GM23248 (cell line): ENCODE measurements at regions not wholly inside any gene's neighbourhood (a gene's known extent, or its start where the extent isn't known, plus 50 kb on each side); places are given as distances from the start of the nearest gene placed in this dataset.

Experiments
- DNase-seq: peaks from one replicate; pipeline ENCODE4 v3.0.0-alpha.2; 2015
- H2AFZ ChIP-seq: fragments of 200-600 bp; sonication (generic); 2 replicates; pipeline ENCODE4 v1.6.1; 2016; ENCODE audit warnings: antibody characterized with exemption
- H3F3A ChIP-seq: fragments of 200-600 bp; sonication (generic); 2 replicates; pipeline ENCODE4 v1.6.1; 2016; ENCODE audit warnings: mild to moderate bottlenecking, antibody characterized with exemption, mixed run types; ENCODE audit not compliant: insufficient read depth
- H3K27ac ChIP-seq: fragments of 200-600 bp; sonication (generic); 2 replicates; pipeline ENCODE4 v1.5.1; 2016; ENCODE audit warnings: mild to moderate bottlenecking
- H3K27me3 ChIP-seq: fragments of 200-600 bp; sonication (generic); replicated peaks from 2 replicates; pipeline ENCODE4 v1.6.1; 2016; ENCODE audit warnings: mild to moderate bottlenecking; ENCODE audit not compliant: insufficient read depth
- H3K36me3 ChIP-seq: fragments of 200-600 bp; sonication (generic); 2 replicates; pipeline ENCODE4 v1.6.1; 2016; ENCODE audit warnings: low read depth, mild to moderate bottlenecking
- H3K4me1 ChIP-seq: fragments of 200-600 bp; sonication (generic); 2 replicates; pipeline ENCODE4 v1.6.1; 2016; ENCODE audit warnings: mild to moderate bottlenecking; ENCODE audit not compliant: insufficient read depth
- H3K4me2 ChIP-seq: fragments of 200-600 bp; sonication (generic); one replicate; pipeline ENCODE4 v1.6.1; 2016; ENCODE audit warnings: mild to moderate bottlenecking; ENCODE audit not compliant: unreplicated experiment
- H3K4me3 ChIP-seq: fragments of 200-600 bp; sonication (generic); 2 replicates; pipeline ENCODE4 v1.5.1; 2016; ENCODE audit warnings: mild to moderate bottlenecking
- H3K79me2 ChIP-seq: fragments of 200-600 bp; sonication (generic); 2 replicates; pipeline ENCODE4 v1.6.1; 2016; ENCODE audit warnings: mild to moderate bottlenecking; ENCODE audit not compliant: insufficient read depth
- H3K9ac ChIP-seq: fragments of 200-600 bp; sonication (generic); 2 replicates; pipeline ENCODE4 v1.6.1; 2016; ENCODE audit warnings: mild to moderate bottlenecking
- H3K9me2 ChIP-seq: fragments of 200-600 bp; sonication (generic); 2 replicates; pipeline ENCODE4 v1.6.1; 2016; ENCODE audit warnings: mixed run types, mild to moderate bottlenecking, moderate library complexity; ENCODE audit not compliant: insufficient read depth
- H3K9me3 ChIP-seq: fragments of 200-600 bp; sonication (generic); one replicate; pipeline ENCODE4 v1.6.1; 2017; ENCODE audit warnings: low read depth
- H4K20me1 ChIP-seq: fragments of 200-600 bp; sonication (generic); 2 replicates; pipeline ENCODE4 v1.6.0; 2016; ENCODE audit not compliant: insufficient read depth
- EZH2 ChIP-seq: fragments of 200-600 bp; sonication (generic); IDR thresholded peaks from 2 replicates; pipeline ENCODE4 v1.6.1; 2018; ENCODE audit warnings: antibody characterized with exemption, mild to moderate bottlenecking; ENCODE audit not compliant: insufficient read depth, poor library complexity, severe bottlenecking
- EZH2phosphoT487 ChIP-seq: fragments of 200-600 bp; sonication (generic); IDR thresholded peaks from 2 replicates; pipeline ENCODE4 v1.6.1; 2018; ENCODE audit warnings: antibody characterized with exemption, moderate library complexity, mild to moderate bottlenecking, low read depth; ENCODE audit not compliant: insufficient read depth
- WGBS, 2 experiments: methylation state at CpG; one replicate each; pipeline ENCODE4 v1.1.6; 2015 to 2017; ENCODE audit warnings: low lambda C conversion rate in 2 of 2, low coverage in 1 of 2; ENCODE audit errors: missing lambda C conversion rate in 2 of 2; 5-methylcytosine and 5-hydroxymethylcytosine counted together
- in situ Hi-C: fragments of 300-500 bp; cut with MboI; formaldehyde crosslinking; loops from 2 replicates; pipeline ENCODE4 v1.15.0; 2020

- no peak overlapping the region for H3K4me2 ChIP-seq
- no peak overlapping the region for H3K9ac ChIP-seq
- in situ Hi-C loops, result no loop called here
- H2AFZ ChIP-seq, result no peak overlapping the region
- no peaks in the 10 kb centered on the region for H3K9me3 ChIP-seq
- H4K20me1 ChIP-seq, result no peaks in the 10 kb centered on the region
- H3K4me1 ChIP-seq, result peaks cover 9% of the 10 kb centered on the region
- H3K4me3 ChIP-seq, result no peak overlapping the region
- no peak overlapping the region for H3K27ac ChIP-seq
- no peaks in the 10 kb centered on the region for H3K79me2 ChIP-seq
- H3K36me3 ChIP-seq, result no peaks in the 10 kb centered on the region
- WGBS, 2 experiments, result 59 to 73% methylated on average over 4 of the region's 4 CpGs
- no peaks in the 10 kb centered on the region for H3F3A ChIP-seq
- H3K9me2 ChIP-seq, result no peaks in the 10 kb centered on the region
- DNase-seq, result no peak
- no peaks in the 10 kb centered on the region for H3K27me3 ChIP-seq
- TF ChIP-seq EZH2phosphoT487 (no peak), EZH2 (no peak)
These were observed 148.0 kb downstream of the TSEN15 start for GRCh38 chr1:184199438-184200085.

- Histone ChIP-seq H3K27me3 (no peaks in the 10 kb centered on the region), H3K4me3 (no peak overlapping the region), H3K9me2 (no peaks in the 10 kb centered on the region), H3K36me3 (no peaks in the 10 kb centered on the region), H3K79me2 (no peaks in the 10 kb centered on the region), H3K9ac (no peak overlapping the region), H3K9me3 (no peaks in the 10 kb centered on the region), H3K4me1 (peaks cover 10% of the 10 kb centered on the region), H2AFZ (no peak overlapping the region), H4K20me1 (no peaks in the 10 kb centered on the region), H3F3A (no peaks in the 10 kb centered on the region), H3K4me2 (no peak overlapping the region), H3K27ac (no peak overlapping the region)
- 69 to 79% methylated on average over 2 of the region's 2 CpGs for WGBS, 2 experiments
- TF ChIP-seq EZH2phosphoT487 (no peak), EZH2 (no peak)
- in situ Hi-C loops, result no loop called here
- DNase-seq, result no peak
These were observed 157.1 kb downstream of the TSEN15 start for GRCh38 chr1:184208622-184209021.

- H3K9me3 ChIP-seq, result no peaks in the 10 kb centered on the region
- no peak overlapping the region for H2AFZ ChIP-seq
- H3K4me3 ChIP-seq, result no peak overlapping the region
- H3K9me2 ChIP-seq, result no peaks in the 10 kb centered on the region
- no peaks in the 10 kb centered on the region for H3F3A ChIP-seq
- no peak overlapping the region for H3K9ac ChIP-seq
- H3K4me1 ChIP-seq, result peaks cover 10% of the 10 kb centered on the region
- WGBS, 2 experiments, result 47 to 60% methylated on average over 2 of the region's 2 CpGs
- no peaks in the 10 kb centered on the region for H4K20me1 ChIP-seq
- H3K27ac ChIP-seq, result no peak overlapping the region
- H3K36me3 ChIP-seq, result no peaks in the 10 kb centered on the region
- no peaks in the 10 kb centered on the region for H3K79me2 ChIP-seq
- peak; percentile 52 for DNase-seq
- H3K27me3 ChIP-seq, result no peaks in the 10 kb centered on the region
- in situ Hi-C loops, result no loop called here
- no peak overlapping the region for H3K4me2 ChIP-seq
- TF ChIP-seq EZH2, result no peak
- TF ChIP-seq EZH2phosphoT487, result no peak
These were observed 158.5 kb downstream of the TSEN15 start for GRCh38 chr1:184210031-184210430.

GRCh38 chr1:184210862-184211261 lies 159.3 kb downstream of the TSEN15 start:
- Histone ChIP-seq H3K27me3 (no peaks in the 10 kb centered on the region), H4K20me1 (no peaks in the 10 kb centered on the region), H3K9ac (no peak overlapping the region), H3K4me2 (no peak overlapping the region), H3F3A (no peaks in the 10 kb centered on the region), H3K79me2 (no peaks in the 10 kb centered on the region), H3K9me3 (no peaks in the 10 kb centered on the region), H2AFZ (no peak overlapping the region), H3K4me3 (no peak overlapping the region), H3K9me2 (no peaks in the 10 kb centered on the region), H3K36me3 (no peaks in the 10 kb centered on the region), H3K4me1 (peaks cover 10% of the 10 kb centered on the region), H3K27ac (no peak overlapping the region)
- in situ Hi-C loops, result no loop called here
- DNase-seq, result no peak
- no peak for TF ChIP-seq EZH2
- no peak for TF ChIP-seq EZH2phosphoT487
- 86 to 90% methylated on average over 6 of the region's 6 CpGs for WGBS, 2 experiments
